GM10266 (cell line): ENCODE measurements at regions not wholly inside any gene's neighbourhood (a gene's known extent, or its start where the extent isn't known, plus 50 kb on each side); places are given as distances from the start of the nearest gene placed in this dataset.

Experiments
- DNase-seq: peaks from one replicate; pipeline ENCODE4 v3.0.0; 2012; ENCODE audit errors: extremely low spot score
- TF ChIP-seq, protein P1 (sequence below): IDR thresholded peaks from 2 replicates; pipeline ENCODE4 v1.5.1; 2012; ENCODE audit warnings: mild to moderate bottlenecking, low read depth; ENCODE audit not compliant: control insufficient read depth, insufficient read depth; ENCODE audit errors: missing control alignments

DNA sequence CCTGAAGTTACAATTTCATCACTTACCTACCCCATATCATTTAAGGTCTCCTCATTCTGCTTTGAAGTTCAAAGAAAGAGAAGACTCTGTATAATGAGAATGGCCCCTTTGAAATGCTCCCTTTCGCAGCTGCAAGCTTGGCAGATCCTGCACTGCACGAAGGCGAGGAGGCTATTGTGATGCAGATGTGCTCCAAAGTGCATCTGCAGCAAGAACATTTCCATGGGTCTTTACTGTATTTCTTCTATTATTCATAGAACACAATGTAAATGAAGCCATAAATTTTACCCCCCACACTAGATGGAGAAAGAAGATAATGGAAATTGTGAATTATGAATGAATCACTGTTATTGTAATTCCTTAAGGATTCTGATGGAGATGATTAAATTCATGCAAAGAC lies 178.7 kb downstream of the CHD9NB start:
- DNase-seq, result no peak
- TF ChIP-seq, protein P1, sequence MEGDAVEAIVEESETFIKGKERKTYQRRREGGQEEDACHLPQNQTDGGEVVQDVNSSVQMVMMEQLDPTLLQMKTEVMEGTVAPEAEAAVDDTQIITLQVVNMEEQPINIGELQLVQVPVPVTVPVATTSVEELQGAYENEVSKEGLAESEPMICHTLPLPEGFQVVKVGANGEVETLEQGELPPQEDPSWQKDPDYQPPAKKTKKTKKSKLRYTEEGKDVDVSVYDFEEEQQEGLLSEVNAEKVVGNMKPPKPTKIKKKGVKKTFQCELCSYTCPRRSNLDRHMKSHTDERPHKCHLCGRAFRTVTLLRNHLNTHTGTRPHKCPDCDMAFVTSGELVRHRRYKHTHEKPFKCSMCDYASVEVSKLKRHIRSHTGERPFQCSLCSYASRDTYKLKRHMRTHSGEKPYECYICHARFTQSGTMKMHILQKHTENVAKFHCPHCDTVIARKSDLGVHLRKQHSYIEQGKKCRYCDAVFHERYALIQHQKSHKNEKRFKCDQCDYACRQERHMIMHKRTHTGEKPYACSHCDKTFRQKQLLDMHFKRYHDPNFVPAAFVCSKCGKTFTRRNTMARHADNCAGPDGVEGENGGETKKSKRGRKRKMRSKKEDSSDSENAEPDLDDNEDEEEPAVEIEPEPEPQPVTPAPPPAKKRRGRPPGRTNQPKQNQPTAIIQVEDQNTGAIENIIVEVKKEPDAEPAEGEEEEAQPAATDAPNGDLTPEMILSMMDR, result no peak

DNA sequence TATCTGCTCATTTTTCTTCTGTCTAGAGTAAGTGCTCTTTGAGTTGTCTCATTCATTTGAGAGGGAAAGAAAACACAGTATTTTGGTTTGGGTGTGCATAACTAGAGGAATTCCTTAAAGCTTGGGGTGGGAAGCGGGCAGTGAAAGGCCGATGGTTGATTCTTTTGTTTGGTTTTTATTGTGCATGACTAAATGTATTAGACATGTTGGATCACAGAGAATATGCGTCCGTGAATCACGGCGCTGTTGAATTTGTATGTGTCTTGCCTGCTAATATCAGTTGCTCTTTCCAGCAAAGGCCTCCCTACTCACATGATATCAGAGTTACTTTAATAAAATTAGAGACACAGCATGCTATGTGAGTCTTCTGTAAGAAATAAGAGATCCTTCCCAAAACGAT lies 180.0 kb downstream of the CHD9NB start:
- TF ChIP-seq, protein P1, result no peak
- no peak for DNase-seq

DNA sequence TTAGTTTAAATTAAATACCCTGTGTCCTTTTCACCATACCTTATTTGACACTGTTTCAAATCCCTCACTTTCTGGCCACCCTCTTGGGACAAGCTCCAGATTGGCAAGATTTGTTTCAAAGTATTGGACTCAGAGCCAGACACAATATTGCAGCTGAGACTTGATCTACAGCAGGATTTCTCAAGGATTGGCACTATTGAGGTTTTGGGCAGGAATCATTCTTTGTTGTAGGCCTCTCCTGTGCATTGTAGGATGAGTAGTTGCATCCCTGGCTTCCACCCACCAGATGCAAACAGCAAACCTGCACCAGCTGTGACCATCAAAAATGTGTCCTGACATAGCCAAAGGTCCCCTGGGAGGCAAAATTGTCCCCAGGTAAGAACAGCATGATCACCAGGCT lies 181.2 kb downstream of the CHD9NB start:
- TF ChIP-seq, protein P1, result no peak

DNA sequence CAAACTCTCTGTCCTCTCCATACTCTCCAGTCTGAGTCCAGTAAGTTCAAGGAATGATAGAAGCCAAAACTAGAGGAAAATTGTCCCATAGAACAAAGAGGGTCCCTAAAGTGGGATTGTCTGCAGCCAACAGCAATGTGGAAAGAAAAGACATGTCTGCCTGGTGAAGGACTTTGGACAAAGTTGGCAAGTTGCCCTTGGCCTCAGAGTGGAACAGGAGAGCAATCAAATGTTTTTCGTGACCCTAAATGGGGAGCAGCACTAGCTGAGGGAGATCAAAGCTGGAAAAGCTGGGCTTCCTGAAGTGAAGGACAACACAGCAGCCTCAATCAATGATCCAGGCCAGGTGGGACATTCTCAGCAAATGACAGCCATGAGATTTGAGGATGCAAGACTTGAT lies 183.5 kb downstream of the CHD9NB start:
- TF ChIP-seq, protein P1, result no peak
- no peak for DNase-seq

More for the DNA sequence above, 181.2 kb downstream of the CHD9NB start:
- no peak for DNase-seq

GRCh38 chr16:52863000-52863399 lies 189.7 kb downstream of the CHD9NB start:
- DNase-seq, result no peak
- TF ChIP-seq, protein P1, result no peak

DNA sequence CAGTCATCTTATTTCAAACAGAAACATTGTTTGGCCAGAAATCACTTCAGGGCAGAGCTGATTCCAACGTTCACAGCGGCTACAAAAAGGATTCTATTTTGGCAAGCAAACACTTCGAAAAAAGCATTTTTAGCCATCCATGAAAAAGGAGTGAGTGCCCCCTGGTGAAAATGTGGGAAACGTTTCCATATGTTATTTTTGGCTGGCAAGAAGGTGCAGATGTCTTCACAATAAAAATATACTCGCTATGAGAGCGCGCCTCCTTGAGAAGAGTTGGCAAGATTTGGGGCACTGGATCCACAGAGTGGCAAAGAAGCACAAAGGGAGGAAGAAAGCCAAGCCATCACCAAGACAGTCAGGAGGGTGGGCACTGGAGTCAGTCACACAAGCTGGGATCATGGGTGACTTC lies 191.1 kb downstream of the CHD9NB start:
- no peak for DNase-seq

GRCh38 chr16:52855463-52855862 lies 197.2 kb downstream of the CHD9NB start:
- no peak for DNase-seq

More for the DNA sequence above, 191.1 kb downstream of the CHD9NB start:
- TF ChIP-seq, protein P1, result no peak

More at GRCh38 chr16:52855463-52855862, 197.2 kb downstream of the CHD9NB start:
- TF ChIP-seq, protein P1, result no peak
